Endodermal cell (in vitro differentiated cells): ENCODE measurements at regions not wholly inside any gene's neighbourhood (a gene's known extent, or its start where the extent isn't known, plus 50 kb on each side); places are given as distances from the start of the nearest gene placed in this dataset.

Experiments
- DNase-seq: peaks from one replicate; pipeline ENCODE4 v3.0.0-alpha.2; 2017
- H3K27ac ChIP-seq: 2 replicates; pipeline ENCODE4 v1.5.1; 2013; ENCODE audit warnings: mild to moderate bottlenecking, low read depth, low read length, moderate library complexity
- H3K27me3 ChIP-seq: 2 replicates; pipeline ENCODE4 v1.6.1; 2013; ENCODE audit warnings: mild to moderate bottlenecking, low read length, moderate library complexity; ENCODE audit not compliant: insufficient read depth, control insufficient read depth, poor library complexity, severe bottlenecking
- H3K36me3 ChIP-seq: 2 replicates; pipeline ENCODE4 v1.7.0; 2013; ENCODE audit warnings: mild to moderate bottlenecking, low read length, moderate library complexity; ENCODE audit not compliant: control insufficient read depth, insufficient read depth
- H3K4me1 ChIP-seq: one replicate; pipeline ENCODE4 v1.7.0; 2013; ENCODE audit warnings: low read length; ENCODE audit not compliant: control insufficient read depth, insufficient read depth
- H3K4me3 ChIP-seq: 2 replicates; pipeline ENCODE4 v1.5.1; 2013; ENCODE audit warnings: mild to moderate bottlenecking, low read length, moderate library complexity
- H3K9ac ChIP-seq: 2 replicates; pipeline ENCODE4 v1.6.1; 2013; ENCODE audit warnings: mild to moderate bottlenecking, low read length, moderate library complexity; ENCODE audit not compliant: poor library complexity, severe bottlenecking; ENCODE audit errors: extremely low read depth
- H3K9me3 ChIP-seq: 2 replicates; pipeline ENCODE4 v1.6.1; 2013; ENCODE audit warnings: mild to moderate bottlenecking, low read length, moderate library complexity; ENCODE audit not compliant: control insufficient read depth
- H3K27ac Mint-ChIP-seq: 2 replicates; pipeline ENCODE4 v1.8.0; 2020; ENCODE audit warnings: mixed read lengths
- H3K27me3 Mint-ChIP-seq: 2 replicates; pipeline ENCODE4 v1.8.0; 2021; ENCODE audit warnings: mild to moderate bottlenecking, mixed read lengths; ENCODE audit not compliant: insufficient read depth
- H3K36me3 Mint-ChIP-seq: 2 replicates; pipeline ENCODE4 v1.8.0; 2020; ENCODE audit warnings: low read depth, mixed read lengths
- H3K4me1 Mint-ChIP-seq: 2 replicates; pipeline ENCODE4 v1.8.0; 2020; ENCODE audit warnings: mixed read lengths
- H3K4me3 Mint-ChIP-seq: 2 replicates; pipeline ENCODE4 v1.8.0; 2020; ENCODE audit warnings: mild to moderate bottlenecking, moderate library complexity, mixed read lengths
- H3K9me3 Mint-ChIP-seq: 2 replicates; pipeline ENCODE4 v1.8.0; 2020; ENCODE audit warnings: mild to moderate bottlenecking, mixed read lengths
- CTCF ChIP-seq: fragments of 200-600 bp; sonication (generic); conservative IDR thresholded peaks from 2 replicates; pipeline ENCODE4 v1.5.0; 2021; ENCODE audit warnings: antibody characterized with exemption, mild to moderate bottlenecking
- WGBS, 2 experiments: methylation state at CpG; one replicate each; pipeline versions ENCODE4 v1.1.5 to v1.1.7; 2013; ENCODE audit warnings: missing lambda C conversion rate in 2 of 2, mixed read lengths in 1 of 2; ENCODE audit not compliant: insufficient coverage in 1 of 2, insufficient read length in 1 of 2; 5-methylcytosine and 5-hydroxymethylcytosine counted together

- TF ChIP-seq CTCF, result no peak
- Histone ChIP-seq H3K36me3 (no peaks in the 10 kb centered on the region), H3K9ac (no peak overlapping the region), H3K4me1 (peaks cover 9% of the 10 kb centered on the region), H3K9me3 (peaks cover 23% of the 10 kb centered on the region), H3K27ac (no peak overlapping the region), H3K27me3 (no peaks in the 10 kb centered on the region), H3K4me3 (no peak overlapping the region)
- Mint-ChIP-seq H3K36me3 (peaks cover 19% of the 10 kb centered on the region), H3K9me3 (peaks cover 24% of the 10 kb centered on the region), H3K4me1 (peaks cover 38% of the 10 kb centered on the region), H3K27ac (no peak overlapping the region), H3K27me3 (no peaks in the 10 kb centered on the region), H3K4me3 (no peak overlapping the region)
- WGBS, 2 experiments, result 92 to 95% methylated on average over 2 to 3 of the region's 3 CpGs
- DNase-seq, result no peak
These were observed 1727.8 kb downstream of the ARAP2 start for GRCh38 chr4:34516524-34516923.

GRCh38 chr4:34534916-34535315 is 1709.4 kb downstream of the ARAP2 start:
- no peak overlapping the region for H3K27ac ChIP-seq
- peaks cover 6% of the 10 kb centered on the region for H3K4me1 ChIP-seq
- Mint-ChIP-seq H3K9me3 (peaks cover 2% of the 10 kb centered on the region), H3K4me3 (no peak overlapping the region), H3K4me1 (peaks cover 12% of the 10 kb centered on the region), H3K27me3 (no peaks in the 10 kb centered on the region), H3K36me3 (peaks cover 3% of the 10 kb centered on the region), H3K27ac (no peak overlapping the region)
- no peaks in the 10 kb centered on the region for H3K36me3 ChIP-seq
- no peak overlapping the region for H3K4me3 ChIP-seq
- H3K9ac ChIP-seq, result no peak overlapping the region
- H3K9me3 ChIP-seq, result no peaks in the 10 kb centered on the region
- H3K27me3 ChIP-seq, result no peaks in the 10 kb centered on the region
- no peak for TF ChIP-seq CTCF
- WGBS, 2 experiments, result 89% methylated on average over 4 of the region's 4 CpGs; no CpG with 5 or more reads in 1 of the 2 experiments
- DNase-seq, result no peak

- Mint-ChIP-seq H3K27me3 (no peaks in the 10 kb centered on the region), H3K27ac (no peak overlapping the region), H3K4me3 (no peak overlapping the region), H3K36me3 (peaks cover 2% of the 10 kb centered on the region), H3K9me3 (peaks cover 8% of the 10 kb centered on the region), H3K4me1 (peaks cover 4% of the 10 kb centered on the region)
- no peak overlapping the region for H3K4me3 ChIP-seq
- no peaks in the 10 kb centered on the region for H3K36me3 ChIP-seq
- no peak for TF ChIP-seq CTCF
- 94 to 96% methylated on average over 2 of the region's 2 CpGs for WGBS, 2 experiments
- no peak overlapping the region for H3K27ac ChIP-seq
- H3K4me1 ChIP-seq, result peaks cover 2% of the 10 kb centered on the region
- no peak overlapping the region for H3K9ac ChIP-seq
- no peaks in the 10 kb centered on the region for H3K27me3 ChIP-seq
- DNase-seq, result no peak
- peaks cover 9% of the 10 kb centered on the region for H3K9me3 ChIP-seq
These were observed 1678.2 kb downstream of the ARAP2 start for GRCh38 chr4:34566091-34566490.
